SIG-M5 (cell line): ENCODE measurements at regions not wholly inside any gene's neighbourhood (a gene's known extent, or its start where the extent isn't known, plus 50 kb on each side); places are given as distances from the start of the nearest gene placed in this dataset.
"Not testable (repeated sequence)": the region's sequence is repeated elsewhere in the genome, so short reads cannot be mapped to it uniquely, and the experiment has no call there.

Experiments used
- DNase-seq: peaks from one replicate; lab custom pipeline; 2025; lab: John Stamatoyannopoulos, UW

- DNase-seq = no peak
Observed at GRCh38 chr3:22318325-22318724, 567.3 kb upstream of the ZNF385D start.

- no peak for DNase-seq
Observed at GRCh38 chr3:22319446-22319845, 568.4 kb upstream of the ZNF385D start.

GRCh38 chr3:22322861-22323260 lies 571.9 kb upstream of the ZNF385D start:
- DNase-seq = no peak

GRCh38 chr3:22326305-22326704 lies 575.3 kb upstream of the ZNF385D start:
- no peak for DNase-seq

- DNase-seq = no peak
Observed at GRCh38 chr3:22334996-22335395, 584.0 kb upstream of the ZNF385D start.

GRCh38 chr3:22349215-22349851 lies 598.3 kb upstream of the ZNF385D start:
- no peak for DNase-seq

GRCh38 chr3:22351806-22352205 lies 600.8 kb upstream of the ZNF385D start:
- DNase-seq = no peak

GRCh38 chr3:22353126-22353525 lies 602.1 kb upstream of the ZNF385D start:
- DNase-seq = no peak

GRCh38 chr3:22358334-22358733 lies 607.3 kb upstream of the ZNF385D start:
- no peak for DNase-seq

- DNase-seq = no peak
Observed at GRCh38 chr3:22360164-22360563, 609.2 kb upstream of the ZNF385D start.

GRCh38 chr3:22360970-22361369 lies 610.0 kb upstream of the ZNF385D start:
- no peak for DNase-seq

GRCh38 chr3:22361521-22361920 lies 610.5 kb upstream of the ZNF385D start:
- no peak for DNase-seq

- no peak for DNase-seq
Observed at GRCh38 chr3:22364851-22365250, 613.8 kb upstream of the ZNF385D start.

- no peak for DNase-seq
Observed at GRCh38 chr3:22366781-22367180, 615.8 kb upstream of the ZNF385D start.

- DNase-seq = no peak
Observed at GRCh38 chr3:22371036-22371435, 620.0 kb upstream of the ZNF385D start.

- DNase-seq = no peak
Observed at GRCh38 chr3:22371607-22372291, 620.7 kb upstream of the ZNF385D start.

- DNase-seq = no peak
Observed at GRCh38 chr3:22372292-22373062, 621.5 kb upstream of the ZNF385D start.

GRCh38 chr3:22373182-22373581 lies 622.2 kb upstream of the ZNF385D start:
- no peak for DNase-seq

GRCh38 chr3:22373827-22374226 lies 622.8 kb upstream of the ZNF385D start:
- DNase-seq = no peak

GRCh38 chr3:22377421-22377820 lies 626.4 kb upstream of the ZNF385D start:
- no peak for DNase-seq

GRCh38 chr3:22378869-22379268 lies 627.9 kb upstream of the ZNF385D start:
- DNase-seq = no peak

GRCh38 chr3:22380253-22380652 lies 629.2 kb upstream of the ZNF385D start:
- DNase-seq = no peak

- not testable (repeated sequence) for DNase-seq
Observed at GRCh38 chr3:22381564-22381963, 630.6 kb upstream of the ZNF385D start.
